Kidney (tissue), 13 donors: ENCODE measurements at regions not wholly inside any gene's neighbourhood (a gene's known extent, or its start where the extent isn't known, plus 50 kb on each side); places are given as distances from the start of the nearest gene placed in this dataset.

ENCODE experiments used
- DNase-seq, 5 donors: peaks; one replicate each; pipeline ENCODE4 v3.0.0-alpha.2; 2013 to 2020
- FAIRE-seq: peaks from 2 replicates; lab custom pipeline; 2012; peaks lifted over from hg19 to GRCh38; lab: Jason Lieb, UNC
- H3K27ac ChIP-seq, 2 donors: one replicate each; pipeline ENCODE4 v1.7.0; 2013; ENCODE audit warnings: low read depth in 2 of 2, low read length in 2 of 2, inconsistent platforms in 1 of 2
- H3K27me3 ChIP-seq: one replicate; pipeline ENCODE4 v1.7.1; 2013; ENCODE audit warnings: low read length, inconsistent platforms; ENCODE audit not compliant: control insufficient read depth, insufficient read depth
- H3K36me3 ChIP-seq, 3 donors: one replicate each; pipeline versions ENCODE4 v1.7.0 to v1.7.1; 2013; ENCODE audit warnings: low read length in 3 of 3, control low read depth in 1 of 3, inconsistent platforms in 1 of 3; ENCODE audit not compliant: insufficient read depth in 3 of 3, control insufficient read depth in 2 of 3
- H3K4me1 ChIP-seq, 3 donors: one replicate each; pipeline versions ENCODE4 v1.7.0 to v1.7.1; 2013; ENCODE audit warnings: low read length in 3 of 3, inconsistent platforms in 1 of 3, low read depth in 1 of 3; ENCODE audit not compliant: control insufficient read depth in 2 of 3, insufficient read depth in 2 of 3
- H3K4me3 ChIP-seq, 3 donors: one replicate each; pipeline versions ENCODE4 v1.7.0 to v1.8.1; 2013; ENCODE audit warnings: low read length in 3 of 3, control low read depth in 1 of 3, inconsistent platforms in 1 of 3
- H3K9ac ChIP-seq, 3 donors: one replicate each; pipeline versions ENCODE4 v1.7.0 to v1.7.1; 2013; ENCODE audit warnings: low read length in 3 of 3, control low read depth in 1 of 3, inconsistent platforms in 1 of 3
- H3K9me3 ChIP-seq, 3 donors: one replicate each; pipeline versions ENCODE4 v1.7.0 to v1.7.1; 2013; ENCODE audit warnings: low read length in 3 of 3, control low read depth in 1 of 3, inconsistent platforms in 1 of 3; ENCODE audit not compliant: control insufficient read depth in 2 of 3, insufficient read depth in 1 of 3
- CTCF ChIP-seq: IDR thresholded peaks from 3 replicates; pipeline ENCODE4 v1.5.1; 2012; ENCODE audit warnings: mild to moderate bottlenecking, moderate library complexity, borderline replicate concordance; ENCODE audit not compliant: insufficient read depth; ENCODE audit errors: extremely low read depth
- intact Hi-C: fragments of 100-400 bp; cut with DNase I; formaldehyde crosslinking; loops from one replicate; pipeline ENCODE4 v1.11.1; 2022
- donor health status: control.
- donor health status: control.
- donor health status: control.
- donor health status: control.
- donor health status: control.
- donor health status: DM: yes; HTN: yes; CAD: no.
- donor health status: Normal renal cell carcinoma (clear cell type).

- Histone ChIP-seq H3K27ac (no peak overlapping the region), H3K9me3 (no peaks in the 10 kb centered on the region), H3K9ac (no peak overlapping the region), H3K4me1 (no peaks in the 10 kb centered on the region), H3K36me3 (no peaks in the 10 kb centered on the region), H3K27me3 (no peaks in the 10 kb centered on the region), H3K4me3 (no peak overlapping the region)
- DNase-seq (no peak), FAIRE-seq (no peak)
- no peak for TF ChIP-seq CTCF
- intact Hi-C loops, result no loop called here
Observed at GRCh38 chr4:89561048-89561447, 253.4 kb upstream of the GPRIN3 start.

- no peak for TF ChIP-seq CTCF
- DNase-seq, result no peak
- no peak for FAIRE-seq
- Histone ChIP-seq H3K9ac (no peak overlapping the region), H3K36me3 (no peaks in the 10 kb centered on the region), H3K4me3 (no peak overlapping the region), H3K4me1 (no peaks in the 10 kb centered on the region), H3K27ac (no peak overlapping the region), H3K9me3 (no peaks in the 10 kb centered on the region), H3K27me3 (no peaks in the 10 kb centered on the region)
- intact Hi-C loops, result no loop called here
Observed at GRCh38 chr4:89558147-89558546, 250.5 kb upstream of the GPRIN3 start.

GRCh38 chr4:89556601-89557305, 249.2 kb upstream of the GPRIN3 start:
- TF ChIP-seq CTCF, result no peak
- DNase-seq (no peak), FAIRE-seq (no peak)
- Histone ChIP-seq H3K27me3 (no peaks in the 10 kb centered on the region), H3K27ac (no peak overlapping the region), H3K9ac (no peak overlapping the region), H3K4me1 (no peaks in the 10 kb centered on the region), H3K4me3 (no peak overlapping the region), H3K9me3 (no peaks in the 10 kb centered on the region), H3K36me3 (no peaks in the 10 kb centered on the region)
- intact Hi-C loops, result no loop called here

- no peaks in the 10 kb centered on the region for H3K9me3 ChIP-seq
- FAIRE-seq (no peak), DNase-seq (no peak)
- H3K4me1 ChIP-seq, result no peaks in the 10 kb centered on the region
- no peaks in the 10 kb centered on the region for H3K27me3 ChIP-seq
- H3K4me3 ChIP-seq, result no peak overlapping the region
- TF ChIP-seq CTCF, result no peak
- H3K27ac ChIP-seq, result no peak overlapping the region
- intact Hi-C loops, result no loop called here
- H3K36me3 ChIP-seq, result no peaks in the 10 kb centered on the region
- no peak overlapping the region for H3K9ac ChIP-seq
Observed at GRCh38 chr4:89551191-89551590, 243.6 kb upstream of the GPRIN3 start.
